GM12874 (cell line): ENCODE measurements at regions not wholly inside any gene's neighbourhood (a gene's known extent, or its start where the extent isn't known, plus 50 kb on each side); places are given as distances from the start of the nearest gene placed in this dataset.

Experiments
- TF ChIP-seq, protein P1 (sequence below): IDR thresholded peaks from 2 replicates; pipeline ENCODE4 v1.5.1; 2011; ENCODE audit warnings: low read depth, mild to moderate bottlenecking, control low read depth, low read length, moderate library complexity; ENCODE audit not compliant: insufficient read depth

DNA sequence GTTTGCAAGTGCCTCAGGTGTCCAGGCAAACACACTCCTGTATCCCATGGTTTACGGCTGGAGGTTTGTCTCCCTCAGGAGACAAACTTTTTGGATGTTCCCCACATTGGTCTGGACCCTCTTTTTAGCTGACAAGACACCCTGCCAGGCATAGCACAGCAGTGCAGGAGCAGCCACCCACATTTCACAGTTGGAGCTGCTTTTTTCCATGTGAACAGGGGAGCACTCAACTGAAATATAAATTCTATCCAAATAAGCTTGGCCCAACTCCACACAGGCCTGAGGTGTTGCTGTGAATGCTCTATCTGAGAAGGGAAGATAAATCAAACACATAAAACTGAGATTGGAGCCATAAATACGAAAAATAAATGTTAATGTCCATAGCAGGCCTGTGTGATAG lies 501.3 kb upstream of the IL12A start:
- TF ChIP-seq, protein P1, sequence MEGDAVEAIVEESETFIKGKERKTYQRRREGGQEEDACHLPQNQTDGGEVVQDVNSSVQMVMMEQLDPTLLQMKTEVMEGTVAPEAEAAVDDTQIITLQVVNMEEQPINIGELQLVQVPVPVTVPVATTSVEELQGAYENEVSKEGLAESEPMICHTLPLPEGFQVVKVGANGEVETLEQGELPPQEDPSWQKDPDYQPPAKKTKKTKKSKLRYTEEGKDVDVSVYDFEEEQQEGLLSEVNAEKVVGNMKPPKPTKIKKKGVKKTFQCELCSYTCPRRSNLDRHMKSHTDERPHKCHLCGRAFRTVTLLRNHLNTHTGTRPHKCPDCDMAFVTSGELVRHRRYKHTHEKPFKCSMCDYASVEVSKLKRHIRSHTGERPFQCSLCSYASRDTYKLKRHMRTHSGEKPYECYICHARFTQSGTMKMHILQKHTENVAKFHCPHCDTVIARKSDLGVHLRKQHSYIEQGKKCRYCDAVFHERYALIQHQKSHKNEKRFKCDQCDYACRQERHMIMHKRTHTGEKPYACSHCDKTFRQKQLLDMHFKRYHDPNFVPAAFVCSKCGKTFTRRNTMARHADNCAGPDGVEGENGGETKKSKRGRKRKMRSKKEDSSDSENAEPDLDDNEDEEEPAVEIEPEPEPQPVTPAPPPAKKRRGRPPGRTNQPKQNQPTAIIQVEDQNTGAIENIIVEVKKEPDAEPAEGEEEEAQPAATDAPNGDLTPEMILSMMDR: no peak

- TF ChIP-seq, protein P1: no peak
Measured at GRCh38 chr3:159488602-159489001, 500.0 kb upstream of the IL12A start.

DNA sequence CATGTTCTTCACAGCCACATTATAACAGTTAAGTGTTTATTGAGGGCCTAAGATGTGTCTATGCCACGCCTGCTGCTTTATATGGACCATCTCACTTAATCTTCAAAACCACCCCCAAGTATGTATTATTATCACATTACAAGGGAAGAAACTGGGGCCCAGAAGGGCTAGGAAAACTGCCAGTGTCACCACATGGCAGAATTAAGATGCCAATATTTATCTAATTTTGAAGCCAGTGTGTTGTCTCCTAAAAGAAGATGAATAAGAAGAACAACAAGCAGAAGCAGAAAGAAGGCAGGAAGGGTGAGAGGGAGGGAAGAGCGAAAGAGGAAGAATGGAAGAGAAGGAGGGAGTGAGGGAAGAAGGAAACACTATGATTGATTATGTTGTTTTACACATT lies 491.3 kb upstream of the IL12A start:
- TF ChIP-seq, protein P1: no peak

- TF ChIP-seq, protein P1: no peak
Measured at GRCh38 chr3:159499031-159499793, 489.4 kb upstream of the IL12A start.

DNA sequence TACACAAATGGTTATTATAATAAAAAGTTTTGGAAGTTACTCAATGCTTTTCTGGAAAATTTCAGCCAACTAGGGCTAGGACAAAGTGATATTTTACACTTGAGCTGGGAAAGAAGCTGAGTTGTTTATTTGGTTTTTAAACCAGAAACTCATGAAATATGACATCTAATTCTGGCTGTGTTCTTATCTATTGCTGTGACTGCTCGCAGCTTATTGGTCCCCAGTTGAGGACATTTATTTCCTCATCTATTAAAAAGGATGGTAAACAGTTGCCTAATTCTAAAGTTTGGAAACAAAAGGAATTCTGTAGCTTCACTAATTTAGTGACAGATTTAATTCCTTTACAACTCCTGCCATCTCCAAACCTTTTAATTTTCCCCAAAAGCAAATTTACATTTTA lies 487.6 kb upstream of the IL12A start:
- TF ChIP-seq, protein P1: no peak

DNA sequence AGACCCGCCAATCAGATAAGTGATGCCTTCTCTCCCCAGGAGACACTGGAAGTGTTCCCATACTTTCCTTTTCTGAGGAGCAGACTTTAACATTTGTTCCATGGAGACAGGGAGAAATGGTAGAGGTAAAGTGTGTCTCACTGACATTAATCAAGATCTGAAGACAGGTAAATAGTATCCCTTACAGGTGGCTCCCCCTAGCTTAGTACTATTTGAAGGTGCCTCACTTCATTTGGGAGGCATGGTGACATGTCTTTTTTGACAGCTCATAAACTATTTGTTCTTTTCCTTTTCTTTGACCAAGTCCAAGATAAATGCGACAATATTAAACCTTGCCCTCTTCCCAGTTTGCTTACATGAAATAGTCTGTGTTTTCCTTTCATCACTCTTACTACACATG lies 485.6 kb upstream of the IL12A start:
- TF ChIP-seq, protein P1: no peak

- TF ChIP-seq, protein P1: no peak
Measured at GRCh38 chr3:159513444-159513843, 475.2 kb upstream of the IL12A start.
